ENCODE measurements at regions not wholly inside any gene's neighbourhood (a gene's known extent, or its start where the extent isn't known, plus 50 kb on each side); places are given as distances from the start of the nearest gene placed in this dataset.

GRCh38 chr1:221636096-221636495 lies 105.8 kb downstream of the DUSP10 start:
- no peaks in the 10 kb centered on the region for H3K79me2 ChIP-seq (ENCODE audit: insufficient read depth, low read length)
- intact Hi-C loops (cut with micrococcal nuclease; ENCODE audit: unreplicated experiment), result no loop called here
- ChIA-PET POLR2A (no interaction called here), CTCF (ENCODE audit: low intra/inter-chr PET ratio, low total read pairs) (no interaction called here)
- H3K9me3 ChIP-seq (ENCODE audit: low read length), result no peaks in the 10 kb centered on the region
- H4K20me1 ChIP-seq (ENCODE audit: insufficient read depth, low read length), result no peaks in the 10 kb centered on the region
- H3K27me3 ChIP-seq (ENCODE audit: control insufficient read depth in 1 of 2, insufficient read depth in 2 of 2, low read length in 2 of 2), result no peaks in the 10 kb centered on the region
- TF ChIP-seq HMGXB4 (CRISPR knock-in tag; IDR thresholded peaks at IDR 0.05; ENCODE audit: borderline replicate concordance in 1 of 2, low read depth in 1 of 2) (no peak), ZNF83 (CRISPR knock-in tag; IDR thresholded peaks at IDR 0.05; ENCODE audit: borderline replicate concordance) (no peak), ZNF510 (CRISPR knock-in tag; IDR thresholded peaks at IDR 0.05; ENCODE audit: low read depth) (no peak), CREB1 (IDR thresholded peaks at IDR 0.05) (peak; percentile 56), CREB1 (CRISPR knock-in tag; IDR thresholded peaks at IDR 0.05) (no peak)
- no peak overlapping the region for H3K4me2 ChIP-seq (ENCODE audit: low read depth, low read length)
- H3K4me3 ChIP-seq (replicated peaks in 1 of 3; ENCODE audit: insufficient read depth in 1 of 3, low read depth in 2 of 3, low read length in 3 of 3), result no peak overlapping the region
- 0% methylated on average over 3 of the region's 3 CpGs for WGBS (ENCODE audit: low lambda C conversion rate)
- no peaks in the 10 kb centered on the region for H3K4me1 ChIP-seq (ENCODE audit: insufficient read depth, low read length)
- no peak overlapping the region for H3K27ac ChIP-seq (ENCODE audit: extremely low read length, insufficient read depth, low read length)
- H2AFZ ChIP-seq (ENCODE audit: low read length), result no peak overlapping the region
- in situ Hi-C loops (cut with HindIII; ENCODE audit: extremely low pct_ligation_motif_present, low pct_unique_long_range_greater_than_20kb), result no loop called here
- FAIRE-seq, result no peak
- no peak overlapping the region for H3K9ac ChIP-seq (ENCODE audit: insufficient read depth, low read depth, low read length)
- no peak for DNase-seq (ENCODE audit: low spot score)
- no peaks in the 10 kb centered on the region for H3K36me3 ChIP-seq (replicated peaks in 1 of 2; ENCODE audit: control insufficient read depth in 1 of 2, insufficient read depth in 2 of 2, low read length in 2 of 2)
- no peak for ATAC-seq
- BruUV-seq (replicated peaks), result no TSS peak

- H3K4me1 ChIP-seq (ENCODE audit: insufficient read depth, low read length), result no peaks in the 10 kb centered on the region
- no peak overlapping the region for H3K4me3 ChIP-seq (replicated peaks in 1 of 3; ENCODE audit: insufficient read depth in 1 of 3, low read depth in 2 of 3, low read length in 3 of 3)
- ATAC-seq, result no peak
- H3K9me3 ChIP-seq (ENCODE audit: low read length), result no peaks in the 10 kb centered on the region
- in situ Hi-C loops (cut with HindIII; ENCODE audit: extremely low pct_ligation_motif_present, low pct_unique_long_range_greater_than_20kb), result no loop called here
- ChIA-PET POLR2A (no interaction called here), CTCF (ENCODE audit: low intra/inter-chr PET ratio, low total read pairs) (no interaction called here)
- intact Hi-C loops (cut with micrococcal nuclease; ENCODE audit: unreplicated experiment), result no loop called here
- BruUV-seq (replicated peaks), result no TSS peak
- no peaks in the 10 kb centered on the region for H3K79me2 ChIP-seq (ENCODE audit: insufficient read depth, low read length)
- no peak for DNase-seq (ENCODE audit: low spot score)
- no peaks in the 10 kb centered on the region for H4K20me1 ChIP-seq (ENCODE audit: insufficient read depth, low read length)
- H3K4me2 ChIP-seq (ENCODE audit: low read depth, low read length), result no peak overlapping the region
- no peak overlapping the region for H3K27ac ChIP-seq (ENCODE audit: extremely low read length, insufficient read depth, low read length)
- no peak for FAIRE-seq
- no peak overlapping the region for H3K9ac ChIP-seq (ENCODE audit: insufficient read depth, low read depth, low read length)
- H3K36me3 ChIP-seq (replicated peaks in 1 of 2; ENCODE audit: control insufficient read depth in 1 of 2, insufficient read depth in 2 of 2, low read length in 2 of 2), result no peaks in the 10 kb centered on the region
- 0% methylated on average over 3 of the region's 3 CpGs for WGBS (ENCODE audit: low lambda C conversion rate)
- H3K27me3 ChIP-seq (ENCODE audit: control insufficient read depth in 1 of 2, insufficient read depth in 2 of 2, low read length in 2 of 2), result no peaks in the 10 kb centered on the region
- H2AFZ ChIP-seq (ENCODE audit: low read length), result no peak overlapping the region
- TF ChIP-seq KLF13 (CRISPR knock-in tag; IDR thresholded peaks at IDR 0.05), result no peak
- TF ChIP-seq BCL3 (CRISPR knock-in tag; IDR thresholded peaks at IDR 0.05), result no peak
- TF ChIP-seq ZNF367 (CRISPR knock-in tag; IDR thresholded peaks at IDR 0.05; ENCODE audit: borderline replicate concordance), result no peak
- no peak for TF ChIP-seq BRD4 (CRISPR knock-in tag; IDR thresholded peaks at IDR 0.05)
- TF ChIP-seq ZNF784 (CRISPR knock-in tag; IDR thresholded peaks at IDR 0.05; ENCODE audit: borderline replicate concordance), result no peak
- no peak for TF ChIP-seq HOXA7 (CRISPR knock-in tag; IDR thresholded peaks at IDR 0.05)
Observed at GRCh38 chr1:221636967-221637366, 104.9 kb downstream of the DUSP10 start.

Data from HepG2 (cell line).